ENCODE measurements at regions not wholly inside any gene's neighbourhood (a gene's known extent, or its start where the extent isn't known, plus 50 kb on each side); places are given as distances from the start of the nearest gene placed in this dataset.

DNA sequence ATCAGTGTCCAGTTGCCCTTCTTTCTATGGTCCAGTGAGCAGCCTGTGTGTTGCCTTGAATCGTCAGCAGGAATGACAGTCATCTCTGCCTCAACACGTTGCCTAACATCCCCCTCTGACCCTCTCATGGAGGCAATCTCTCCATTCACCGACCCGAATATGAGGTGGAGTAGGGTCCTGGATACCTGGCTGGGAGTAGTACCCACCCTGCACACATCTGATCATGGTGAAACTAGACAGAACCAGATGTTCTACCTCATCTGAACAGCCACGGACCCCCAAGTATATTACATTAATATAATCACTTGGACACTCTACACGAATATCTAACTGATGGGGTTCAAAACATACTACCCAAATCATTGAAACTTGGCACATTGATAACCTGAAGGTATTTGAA is 77.0 kb upstream of the COL21A1 start:
- TF ChIP-seq, protein P1, sequence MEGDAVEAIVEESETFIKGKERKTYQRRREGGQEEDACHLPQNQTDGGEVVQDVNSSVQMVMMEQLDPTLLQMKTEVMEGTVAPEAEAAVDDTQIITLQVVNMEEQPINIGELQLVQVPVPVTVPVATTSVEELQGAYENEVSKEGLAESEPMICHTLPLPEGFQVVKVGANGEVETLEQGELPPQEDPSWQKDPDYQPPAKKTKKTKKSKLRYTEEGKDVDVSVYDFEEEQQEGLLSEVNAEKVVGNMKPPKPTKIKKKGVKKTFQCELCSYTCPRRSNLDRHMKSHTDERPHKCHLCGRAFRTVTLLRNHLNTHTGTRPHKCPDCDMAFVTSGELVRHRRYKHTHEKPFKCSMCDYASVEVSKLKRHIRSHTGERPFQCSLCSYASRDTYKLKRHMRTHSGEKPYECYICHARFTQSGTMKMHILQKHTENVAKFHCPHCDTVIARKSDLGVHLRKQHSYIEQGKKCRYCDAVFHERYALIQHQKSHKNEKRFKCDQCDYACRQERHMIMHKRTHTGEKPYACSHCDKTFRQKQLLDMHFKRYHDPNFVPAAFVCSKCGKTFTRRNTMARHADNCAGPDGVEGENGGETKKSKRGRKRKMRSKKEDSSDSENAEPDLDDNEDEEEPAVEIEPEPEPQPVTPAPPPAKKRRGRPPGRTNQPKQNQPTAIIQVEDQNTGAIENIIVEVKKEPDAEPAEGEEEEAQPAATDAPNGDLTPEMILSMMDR (conservative IDR thresholded peaks at IDR 0.05; ENCODE audit: low read depth, low read length), result no peak
- TF ChIP-seq EZH2 (IDR thresholded peaks at IDR 0.05; ENCODE audit: borderline replicate concordance, low read depth, low read length, poor library complexity, severe bottlenecking), result no peak

All from A673 (cell line).